Mesodermal cell (in vitro differentiated cells): ENCODE measurements at regions not wholly inside any gene's neighbourhood (a gene's known extent, or its start where the extent isn't known, plus 50 kb on each side); places are given as distances from the start of the nearest gene placed in this dataset.

Experiments used
- H3K27ac ChIP-seq: 2 replicates; pipeline ENCODE4 v1.7.0; 2013; ENCODE audit warnings: mild to moderate bottlenecking, low read depth, low read length, moderate library complexity; ENCODE audit not compliant: severe bottlenecking
- H3K36me3 ChIP-seq: 2 replicates; pipeline ENCODE4 v1.7.1; 2013; ENCODE audit warnings: mild to moderate bottlenecking, low read length, moderate library complexity; ENCODE audit not compliant: control insufficient read depth, insufficient read depth
- H3K4me1 ChIP-seq: one replicate; pipeline ENCODE4 v1.7.1; 2013; ENCODE audit warnings: mild to moderate bottlenecking, low read length; ENCODE audit not compliant: insufficient read depth, control insufficient read depth, poor library complexity, severe bottlenecking
- H3K4me3 ChIP-seq: 2 replicates; pipeline ENCODE4 v1.7.0; 2013; ENCODE audit warnings: low read length, control low read depth, mild to moderate bottlenecking; ENCODE audit not compliant: insufficient read depth, poor library complexity, severe bottlenecking; ENCODE audit errors: extremely low read depth
- H3K9me3 ChIP-seq: 2 replicates; pipeline ENCODE4 v1.7.1; 2013; ENCODE audit warnings: mild to moderate bottlenecking, low read length, moderate library complexity; ENCODE audit not compliant: control insufficient read depth
- WGBS, 2 experiments: methylation state at CpG; one replicate each; pipeline ENCODE4 v1.1.5; 2013; ENCODE audit warnings: missing lambda C conversion rate in 2 of 2; ENCODE audit not compliant: insufficient coverage in 2 of 2; 5-methylcytosine and 5-hydroxymethylcytosine counted together

GRCh38 chr2:157934684-157935377 lies 58.7 kb upstream of the ACVR1 start:
- 60% methylated on average over 1 of the region's 3 CpGs; no CpG with 5 or more reads in 1 of the 2 experiments for WGBS, 2 experiments
- Histone ChIP-seq H3K36me3 (no peaks in the 10 kb centered on the region), H3K4me1 (peaks cover 23% of the 10 kb centered on the region), H3K27ac (no peak overlapping the region), H3K9me3 (no peaks in the 10 kb centered on the region), H3K4me3 (no peak overlapping the region)

- Histone ChIP-seq H3K27ac (peak overlapping the region; percentile 23), H3K9me3 (no peaks in the 10 kb centered on the region), H3K4me1 (peaks cover 8% of the 10 kb centered on the region), H3K4me3 (no peak overlapping the region), H3K36me3 (no peaks in the 10 kb centered on the region)
- WGBS, 2 experiments: 21 to 39% methylated on average over 5 of the region's 6 CpGs
Observed at GRCh38 chr2:157933160-157933920, 57.2 kb upstream of the ACVR1 start.

- peaks cover 8% of the 10 kb centered on the region for H3K4me1 ChIP-seq
- peak overlapping the region; percentile 23 for H3K27ac ChIP-seq
- no peak overlapping the region for H3K4me3 ChIP-seq
- H3K9me3 ChIP-seq: no peaks in the 10 kb centered on the region
- H3K36me3 ChIP-seq: no peaks in the 10 kb centered on the region
- WGBS, 2 experiments: 5 to 13% methylated on average over 2 to 8 of the region's 10 CpGs
Observed at GRCh38 chr2:157932480-157933159, 56.5 kb upstream of the ACVR1 start.

- H3K27ac ChIP-seq: no peak overlapping the region
- no peak overlapping the region for H3K4me3 ChIP-seq
- H3K9me3 ChIP-seq: no peaks in the 10 kb centered on the region
- peaks cover 8% of the 10 kb centered on the region for H3K4me1 ChIP-seq
- WGBS, 2 experiments: no CpG with 5 or more reads among the region's 1 CpG
- no peaks in the 10 kb centered on the region for H3K36me3 ChIP-seq
Observed at GRCh38 chr2:157931542-157931941, 55.4 kb upstream of the ACVR1 start.

- Histone ChIP-seq H3K36me3 (no peaks in the 10 kb centered on the region), H3K4me3 (no peak overlapping the region), H3K4me1 (peaks cover 8% of the 10 kb centered on the region), H3K27ac (no peak overlapping the region), H3K9me3 (no peaks in the 10 kb centered on the region)
- no CpG with 5 or more reads among the region's 2 CpGs for WGBS, 2 experiments
Observed at GRCh38 chr2:157930728-157931127, 54.6 kb upstream of the ACVR1 start.

GRCh38 chr2:157929871-157930667 lies 53.9 kb upstream of the ACVR1 start:
- no peak overlapping the region for H3K4me3 ChIP-seq
- WGBS, 2 experiments: 91% methylated on average over 1 of the region's 5 CpGs; no CpG with 5 or more reads in 1 of the 2 experiments
- H3K27ac ChIP-seq: no peak overlapping the region
- peaks cover 8% of the 10 kb centered on the region for H3K4me1 ChIP-seq
- no peaks in the 10 kb centered on the region for H3K9me3 ChIP-seq
- no peaks in the 10 kb centered on the region for H3K36me3 ChIP-seq

GRCh38 chr2:157928372-157928771 lies 52.2 kb upstream of the ACVR1 start:
- Histone ChIP-seq H3K36me3 (no peaks in the 10 kb centered on the region), H3K4me3 (no peak overlapping the region), H3K4me1 (peaks cover 9% of the 10 kb centered on the region), H3K27ac (no peak overlapping the region), H3K9me3 (no peaks in the 10 kb centered on the region)

- no peak overlapping the region for H3K4me3 ChIP-seq
- no peak overlapping the region for H3K27ac ChIP-seq
- no peaks in the 10 kb centered on the region for H3K9me3 ChIP-seq
- H3K4me1 ChIP-seq: peaks cover 4% of the 10 kb centered on the region
- WGBS, 2 experiments: no CpG with 5 or more reads among the region's 2 CpGs
- H3K36me3 ChIP-seq: no peaks in the 10 kb centered on the region
Observed at GRCh38 chr2:157927155-157927554, 51.0 kb upstream of the ACVR1 start.
